Panc1 (cell line): ENCODE measurements at regions not wholly inside any gene's neighbourhood (a gene's known extent, or its start where the extent isn't known, plus 50 kb on each side); places are given as distances from the start of the nearest gene placed in this dataset.
"Not testable (repeated sequence)": the region's sequence is repeated elsewhere in the genome, so short reads cannot be mapped to it uniquely, and the experiment has no call there.

Experiments used
- ATAC-seq: fragments of 200-7000 bp; cut with Tn5 transposase; 2 replicates; pipeline ENCODE4 v1.9.1; 2020; ENCODE audit warnings: mild to moderate bottlenecking, moderate library complexity
- BruUV-seq: library from RNA; stranded (reverse); fragments of 400-500 nt; replicated peaks from 2 replicates; lab custom pipeline; 2021; lab: Mats Ljungman, UMichigan
- CTCF ChIA-PET: fragments of 300-600 bp; sonication (Branson Sonifier 250); formaldehyde crosslinking; loops from one replicate; lab custom pipeline; 2022; ENCODE audit warnings: antibody characterized with exemption; lab: Charles Lee
- POLR2A ChIA-PET: fragments of 300-600 bp; sonication (Branson Sonifier 250); formaldehyde crosslinking; loops from one replicate; lab custom pipeline; 2022; ENCODE audit warnings: antibody characterized with exemption; lab: Charles Lee
- DNase-seq: peaks from one replicate; pipeline ENCODE4 v3.0.0-alpha.2; 2010; ENCODE audit warnings: low read depth, low spot score
- H3K27ac ChIP-seq: 2 replicates; pipeline ENCODE4 v1.5.1; 2011; ENCODE audit warnings: mild to moderate bottlenecking, low read length, inconsistent platforms
- H3K27me3 ChIP-seq: fragments of 200-500 bp; sonication (Bioruptor generic); 2 replicates; pipeline ENCODE4 v1.6.0; 2014; ENCODE audit warnings: low read length, inconsistent platforms; ENCODE audit not compliant: control insufficient read depth, insufficient read depth
- H3K36me3 ChIP-seq: fragments of 200-500 bp; sonication (Bioruptor generic); 2 replicates; pipeline ENCODE4 v1.5.1; 2014; ENCODE audit warnings: inconsistent platforms, mild to moderate bottlenecking, low read length, moderate library complexity; ENCODE audit not compliant: control insufficient read depth, insufficient read depth
- H3K4me1 ChIP-seq: 2 replicates; pipeline ENCODE4 v1.5.1; 2011; ENCODE audit warnings: inconsistent platforms, mild to moderate bottlenecking, low read length, moderate library complexity; ENCODE audit not compliant: control insufficient read depth, insufficient read depth
- H3K4me3 ChIP-seq, 2 experiments: 2 replicates each; pipeline ENCODE4 v1.5.1; 2011 to 2012; ENCODE audit warnings: low read depth in 2 of 2, low read length in 2 of 2, mild to moderate bottlenecking in 2 of 2, inconsistent platforms in 1 of 2, moderate library complexity in 1 of 2
- H3K9me3 ChIP-seq: fragments of 200-500 bp; sonication (Bioruptor generic); 2 replicates; pipeline ENCODE4 v1.5.1; 2014; ENCODE audit warnings: low read depth, mild to moderate bottlenecking, inconsistent platforms, low read length, moderate library complexity; ENCODE audit not compliant: control insufficient read depth, insufficient read depth
- CTCF ChIP-seq: fragments of 450-650 bp; IDR thresholded peaks from 2 replicates; pipeline ENCODE4 v1.5.1; 2017; ENCODE audit warnings: mild to moderate bottlenecking
- POLR2AphosphoS5 ChIP-seq: IDR thresholded peaks from 2 replicates; pipeline ENCODE4 v1.6.1; 2012; ENCODE audit warnings: mild to moderate bottlenecking, low read depth, low read length, moderate library complexity
- REST ChIP-seq, 2 experiments: IDR thresholded peaks; 2 replicates each; pipeline ENCODE4 v1.6.1; 2011 to 2012; ENCODE audit warnings: low read depth in 2 of 2, control low read depth in 1 of 2, low read length in 1 of 2, mild to moderate bottlenecking in 1 of 2, moderate library complexity in 1 of 2; ENCODE audit not compliant: insufficient read depth in 1 of 2
- SIN3A ChIP-seq: IDR thresholded peaks from 2 replicates; pipeline ENCODE4 v1.6.1; 2012; ENCODE audit warnings: low read depth, mild to moderate bottlenecking, low read length, moderate library complexity, borderline replicate concordance; ENCODE audit not compliant: insufficient read depth
- TCF7L2 ChIP-seq: IDR thresholded peaks from 2 replicates; pipeline ENCODE4 v1.6.1; 2011; ENCODE audit warnings: mild to moderate bottlenecking, low read depth, low read length, inconsistent platforms
- in situ Hi-C: cut with HindIII; loops from 2 replicates; pipeline ENCODE4 v1.10.0; 2016; ENCODE audit warnings: low sequenced_read_pairs, low pct_unique_long_range_greater_than_20kb
- intact Hi-C: fragments of 100-400 bp; cut with micrococcal nuclease; formaldehyde crosslinking; loops from one replicate; pipeline ENCODE4 v1.10.0; 2022; ENCODE audit not compliant: unreplicated experiment

GRCh38 chr5:152736906-152737305 is 331.8 kb upstream of the NMUR2 start:
- POLR2A ChIA-PET = no interaction called here
- CTCF ChIA-PET = no interaction called here
- H3K4me1 ChIP-seq = no peaks in the 10 kb centered on the region

GRCh38 chr5:152739916-152740315 is 334.8 kb upstream of the NMUR2 start:
- ATAC-seq (no peak), DNase-seq (no peak)
- Histone ChIP-seq H3K4me1 (no peaks in the 10 kb centered on the region), H3K27ac (no peak overlapping the region), H3K36me3 (no peaks in the 10 kb centered on the region), H3K27me3 (no peaks in the 10 kb centered on the region), H3K9me3 (no peaks in the 10 kb centered on the region), H3K4me3 (no peak overlapping the region)
- CTCF ChIA-PET = no interaction called here
- no TSS peak for BruUV-seq
- in situ Hi-C loops = no loop called here
- TF ChIP-seq REST (IDR thresholded peaks at IDR 0.05; ENCODE audit: insufficient read depth in 1 of 2, low read depth in 2 of 2, low read length in 1 of 2) (no peak), POLR2AphosphoS5 (no peak), CTCF (no peak), TCF7L2 (no peak), SIN3A (no peak)
- intact Hi-C loops = no loop called here
- POLR2A ChIA-PET = no interaction called here

More at GRCh38 chr5:152736906-152737305, 331.8 kb upstream of the NMUR2 start:
- Histone ChIP-seq H3K9me3 (0 out of 2 replicates have a peak, but pooled peaks cover 4% of the 10 kb centered on the region), H3K4me3 (no peak overlapping the region), H3K27ac (no peak overlapping the region), H3K36me3 (no peaks in the 10 kb centered on the region), H3K27me3 (no peaks in the 10 kb centered on the region)
- ATAC-seq = no peak
- in situ Hi-C loops = no loop called here
- TF ChIP-seq REST (IDR thresholded peaks at IDR 0.05; ENCODE audit: insufficient read depth in 1 of 2, low read depth in 2 of 2, low read length in 1 of 2) (no peak), CTCF (no peak), SIN3A (no peak), TCF7L2 (no peak), POLR2AphosphoS5 (no peak)
- DNase-seq = no peak
- BruUV-seq = no TSS peak
- intact Hi-C loops = no loop called here

- in situ Hi-C loops, H3K9me3 ChIP-seq, H3K27ac ChIP-seq, CTCF ChIA-PET, H3K4me1 ChIP-seq, BruUV-seq, POLR2A ChIA-PET, H3K27me3 ChIP-seq, H3K4me3 ChIP-seq, intact Hi-C loops, ATAC-seq, DNase-seq, H3K36me3 ChIP-seq: not testable (repeated sequence)
Measured at GRCh38 chr5:152741126-152741525, 336.0 kb upstream of the NMUR2 start.

- H3K27ac ChIP-seq, CTCF ChIA-PET, BruUV-seq, H3K9me3 ChIP-seq, H3K4me3 ChIP-seq, H3K36me3 ChIP-seq, intact Hi-C loops, in situ Hi-C loops, ATAC-seq, POLR2A ChIA-PET, H3K4me1 ChIP-seq, H3K27me3 ChIP-seq, DNase-seq: not testable (repeated sequence)
Measured at GRCh38 chr5:152787709-152788217, 382.7 kb upstream of the NMUR2 start.
